ENCODE measurements at regions not wholly inside any gene's neighbourhood (a gene's known extent, or its start where the extent isn't known, plus 50 kb on each side); places are given as distances from the start of the nearest gene placed in this dataset.

DNA sequence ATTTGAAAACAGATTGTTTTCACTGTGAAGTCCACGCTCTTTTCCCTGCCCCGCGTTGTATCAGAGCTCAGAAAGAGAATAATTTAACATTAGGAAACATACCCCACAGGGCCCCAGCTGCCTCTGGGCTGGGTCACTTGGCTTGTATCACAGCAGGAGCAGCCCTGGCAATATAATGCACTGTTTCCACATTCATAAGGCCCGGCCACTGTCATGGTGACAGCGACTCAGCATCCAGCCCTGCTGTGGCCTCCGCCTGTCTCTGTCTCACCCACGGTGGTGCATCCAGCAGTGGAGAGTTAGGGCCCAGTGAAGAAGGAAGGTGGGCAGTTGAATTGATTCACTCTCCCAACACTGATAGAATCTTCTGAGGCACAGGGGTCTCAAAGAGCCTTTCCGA is 188.9 kb downstream of the NSG2 start:
- intact Hi-C loops (cut with micrococcal nuclease): no loop called here
- Mint-ChIP-seq H3K27ac (no peak overlapping the region), H3K9me3 (no peaks in the 10 kb centered on the region)

DNA sequence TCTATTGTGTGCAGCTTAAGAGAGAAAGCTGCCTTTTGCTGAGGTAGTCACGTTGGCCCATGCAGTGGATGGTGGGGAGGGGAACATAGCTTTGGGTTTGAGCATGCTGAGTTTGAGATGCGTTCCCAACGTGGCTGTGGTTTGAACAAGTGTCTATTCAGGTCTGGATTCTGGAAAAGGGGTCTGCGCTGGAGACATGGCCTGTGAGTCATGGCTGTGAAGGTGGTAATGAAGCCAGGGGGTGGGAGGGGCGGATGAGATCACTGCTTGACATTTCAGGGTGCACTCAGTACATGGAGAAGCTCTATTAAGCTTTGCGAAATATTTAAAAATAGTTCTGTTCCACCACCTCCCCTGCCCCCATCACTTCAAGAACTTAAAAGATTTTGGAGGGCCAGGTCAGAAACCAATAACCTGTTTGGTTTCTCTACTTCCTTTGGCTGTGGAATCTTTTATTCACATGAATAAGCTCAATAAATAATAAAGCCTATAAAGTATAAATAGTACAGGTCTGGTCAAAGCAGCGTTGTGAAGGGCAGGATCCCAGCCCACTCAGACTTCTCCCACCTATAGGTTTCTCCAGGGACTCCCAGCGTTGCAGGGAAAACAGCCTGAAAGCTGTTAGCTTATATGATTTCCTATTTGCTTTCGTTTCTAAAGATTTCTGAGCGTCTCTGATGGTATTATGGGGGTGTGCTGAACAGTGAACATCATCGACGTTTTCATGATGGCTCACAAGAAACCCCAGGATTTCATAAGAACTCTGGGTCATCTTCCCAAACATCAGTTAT is 189.9 kb downstream of the NSG2 start:
- intact Hi-C loops (cut with micrococcal nuclease): no loop called here
- Mint-ChIP-seq H3K4me1 (ENCODE audit: low read depth) (no peaks in the 10 kb centered on the region), H3K4me3 (no peak overlapping the region), H3K27ac (no peak overlapping the region), H3K9me3 (no peaks in the 10 kb centered on the region), H3K27me3 (no peaks in the 10 kb centered on the region), H3K36me3 (ENCODE audit: low read depth) (no peaks in the 10 kb centered on the region)

More for the DNA sequence above, 188.9 kb downstream of the NSG2 start:
- H3K36me3 Mint-ChIP-seq (ENCODE audit: low read depth): no peaks in the 10 kb centered on the region
- H3K4me1 Mint-ChIP-seq (ENCODE audit: low read depth): no peaks in the 10 kb centered on the region
- H3K27me3 Mint-ChIP-seq: peaks cover 3% of the 10 kb centered on the region
- H3K4me3 Mint-ChIP-seq: no peak overlapping the region

GRCh38 chr5:174236070-174236469 is 190.6 kb downstream of the NSG2 start:
- Mint-ChIP-seq H3K4me1 (ENCODE audit: low read depth) (no peaks in the 10 kb centered on the region), H3K27me3 (no peaks in the 10 kb centered on the region), H3K9me3 (no peaks in the 10 kb centered on the region), H3K27ac (no peak overlapping the region), H3K36me3 (ENCODE audit: low read depth) (no peaks in the 10 kb centered on the region), H3K4me3 (no peak overlapping the region)
- intact Hi-C loops (cut with micrococcal nuclease): no loop called here

DNA sequence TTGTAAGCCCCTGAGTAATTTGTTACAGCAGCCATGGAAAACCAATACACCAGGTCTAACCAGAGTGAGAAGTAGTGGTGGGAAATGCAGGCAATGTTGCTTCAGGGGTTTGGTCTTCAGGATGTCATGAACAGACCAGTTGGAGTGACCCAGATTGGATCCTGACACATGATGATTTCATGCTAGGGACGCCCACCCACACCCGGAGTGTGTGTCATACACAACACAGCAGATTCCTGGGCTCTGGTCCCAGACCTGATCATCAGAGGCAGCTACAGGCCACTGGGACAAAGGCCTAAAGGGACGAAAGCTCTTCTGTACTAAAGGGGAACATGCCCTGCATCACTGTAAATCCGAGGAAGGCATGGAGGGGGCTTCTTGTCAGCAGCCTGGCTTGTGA is 194.2 kb downstream of the NSG2 start:
- Mint-ChIP-seq H3K9me3 (no peaks in the 10 kb centered on the region), H3K4me1 (ENCODE audit: low read depth) (no peaks in the 10 kb centered on the region), H3K36me3 (ENCODE audit: low read depth) (no peaks in the 10 kb centered on the region), H3K27me3 (peaks cover 2% of the 10 kb centered on the region), H3K27ac (no peak overlapping the region), H3K4me3 (no peak overlapping the region)
- intact Hi-C loops (cut with micrococcal nuclease): no loop called here

DNA sequence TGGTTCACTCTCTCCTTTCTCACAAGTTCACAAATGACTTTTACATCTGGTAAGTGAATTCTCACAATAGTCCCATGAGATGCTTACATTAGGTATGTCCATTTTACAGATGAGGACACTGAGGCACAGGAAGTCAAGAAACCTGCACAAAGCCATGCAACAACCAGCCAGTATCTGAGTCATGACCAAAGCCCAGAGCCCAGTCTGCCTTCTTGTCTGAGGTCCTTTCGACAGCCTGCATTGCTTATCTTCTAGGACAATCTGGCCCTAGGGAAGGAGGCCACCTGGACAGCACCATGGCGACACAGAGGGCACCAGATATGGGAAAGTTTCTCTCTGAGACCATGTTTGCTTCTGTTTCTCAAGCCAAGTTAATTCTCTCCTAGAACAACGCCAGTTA is 197.1 kb downstream of the NSG2 start:
- H3K4me1 Mint-ChIP-seq (ENCODE audit: low read depth): no peaks in the 10 kb centered on the region
- no peaks in the 10 kb centered on the region for H3K36me3 Mint-ChIP-seq (ENCODE audit: low read depth)
- no peaks in the 10 kb centered on the region for H3K9me3 Mint-ChIP-seq
- no peak overlapping the region for H3K27ac Mint-ChIP-seq
- intact Hi-C loops (cut with micrococcal nuclease): no loop called here
- H3K4me3 Mint-ChIP-seq: no peak overlapping the region
- H3K27me3 Mint-ChIP-seq: peaks cover 2% of the 10 kb centered on the region

DNA sequence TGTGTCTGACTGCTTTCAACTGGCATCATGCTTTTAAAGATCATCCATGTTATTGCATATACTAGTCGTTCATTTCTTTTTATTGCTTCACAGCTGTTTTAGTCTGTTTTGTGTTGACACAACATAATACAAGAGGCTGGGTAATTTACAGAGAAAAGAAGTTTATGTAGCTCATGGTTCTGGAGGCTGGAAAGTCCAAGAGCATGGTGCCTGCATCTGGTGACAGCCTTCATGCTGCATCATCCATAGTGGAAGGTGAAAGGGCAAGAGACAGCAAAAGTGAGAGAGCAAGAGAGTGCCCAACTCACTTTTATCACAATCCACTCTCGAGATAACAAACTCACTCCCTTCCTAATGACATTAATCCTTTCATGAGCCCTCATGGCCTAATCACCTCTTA is 198.4 kb downstream of the NSG2 start:
- H3K27me3 Mint-ChIP-seq: peaks cover 2% of the 10 kb centered on the region
- H3K4me1 Mint-ChIP-seq (ENCODE audit: low read depth): no peaks in the 10 kb centered on the region
- intact Hi-C loops (cut with micrococcal nuclease): no loop called here
- H3K27ac Mint-ChIP-seq: no peak overlapping the region
- H3K4me3 Mint-ChIP-seq: no peak overlapping the region
- H3K9me3 Mint-ChIP-seq: no peaks in the 10 kb centered on the region
- H3K36me3 Mint-ChIP-seq (ENCODE audit: low read depth): no peaks in the 10 kb centered on the region

GRCh38 chr5:174245516-174246075 is 200.1 kb downstream of the NSG2 start:
- H3K4me1 Mint-ChIP-seq (ENCODE audit: low read depth): no peaks in the 10 kb centered on the region
- no peak overlapping the region for H3K27ac Mint-ChIP-seq
- H3K4me3 Mint-ChIP-seq: no peak overlapping the region
- no peaks in the 10 kb centered on the region for H3K9me3 Mint-ChIP-seq
- intact Hi-C loops (cut with micrococcal nuclease): no loop called here
- H3K36me3 Mint-ChIP-seq (ENCODE audit: low read depth): no peaks in the 10 kb centered on the region
- H3K27me3 Mint-ChIP-seq: peaks cover 2% of the 10 kb centered on the region

- Mint-ChIP-seq H3K9me3 (no peaks in the 10 kb centered on the region), H3K36me3 (ENCODE audit: low read depth) (no peaks in the 10 kb centered on the region), H3K4me1 (ENCODE audit: low read depth) (no peaks in the 10 kb centered on the region), H3K27ac (no peak overlapping the region), H3K4me3 (no peak overlapping the region), H3K27me3 (peaks cover 2% of the 10 kb centered on the region)
- intact Hi-C loops (cut with micrococcal nuclease): no loop called here
Measured at GRCh38 chr5:174246743-174247142, 201.2 kb downstream of the NSG2 start.

DNA sequence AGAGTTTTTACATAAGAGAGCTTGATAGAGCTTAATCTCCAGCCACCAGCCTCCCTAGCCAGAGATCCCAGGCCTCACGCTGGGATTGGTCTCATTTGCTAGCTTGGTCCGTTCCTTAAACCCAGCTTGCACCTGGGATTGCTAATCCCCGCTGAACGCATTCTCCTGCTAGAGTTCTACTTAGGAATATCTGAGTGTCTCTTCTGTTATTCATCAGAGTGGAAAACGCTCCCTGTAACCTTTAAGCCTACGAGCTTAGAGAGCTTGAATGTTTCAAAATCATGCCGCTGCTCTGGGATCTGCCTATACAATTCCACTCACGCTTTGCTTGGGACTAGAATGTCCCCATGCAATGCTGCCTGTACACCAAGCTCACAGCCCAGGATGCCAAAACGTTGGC is 201.8 kb downstream of the NSG2 start:
- no peak overlapping the region for H3K4me3 Mint-ChIP-seq
- no peaks in the 10 kb centered on the region for H3K36me3 Mint-ChIP-seq (ENCODE audit: low read depth)
- H3K27me3 Mint-ChIP-seq: peaks cover 2% of the 10 kb centered on the region
- intact Hi-C loops (cut with micrococcal nuclease): no loop called here
- H3K9me3 Mint-ChIP-seq: no peaks in the 10 kb centered on the region
- no peaks in the 10 kb centered on the region for H3K4me1 Mint-ChIP-seq (ENCODE audit: low read depth)
- H3K27ac Mint-ChIP-seq: no peak overlapping the region

DNA sequence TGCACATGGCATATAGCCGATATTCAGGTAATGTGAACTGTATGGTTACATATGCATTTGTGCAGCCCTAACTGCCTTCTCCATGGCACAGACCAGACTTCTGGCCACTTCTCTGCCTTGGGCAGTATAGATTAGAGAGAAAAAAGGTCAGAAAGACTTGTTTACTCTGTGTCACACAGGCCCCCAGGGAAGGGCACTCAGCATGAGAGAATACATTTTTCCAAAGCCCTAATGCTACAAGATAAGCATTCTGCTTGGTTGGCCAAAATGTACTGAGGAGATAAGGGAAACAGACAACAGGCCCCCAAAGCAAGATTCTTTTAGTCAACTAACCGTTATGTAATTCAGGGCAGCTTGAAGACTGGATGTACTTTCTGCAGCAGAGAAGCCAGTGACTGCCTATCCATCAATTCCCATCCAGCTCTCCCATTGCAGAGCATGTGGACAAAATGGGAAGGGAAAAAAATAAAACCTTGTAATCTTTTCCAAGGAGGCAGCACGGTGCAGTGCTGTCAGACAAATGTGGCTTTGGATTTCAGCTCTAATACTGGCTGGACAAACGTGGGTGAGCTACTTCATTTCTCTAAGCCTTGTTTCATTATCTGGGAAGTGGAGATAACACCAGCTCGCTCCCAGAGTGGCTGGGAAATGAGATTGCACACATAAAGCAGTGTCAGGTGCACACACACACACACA is 205.9 kb downstream of the NSG2 start:
- no peaks in the 10 kb centered on the region for H3K4me1 Mint-ChIP-seq (ENCODE audit: low read depth)
- no peaks in the 10 kb centered on the region for H3K9me3 Mint-ChIP-seq
- H3K27ac Mint-ChIP-seq: no peak overlapping the region
- intact Hi-C loops (cut with micrococcal nuclease): no loop called here
- H3K4me3 Mint-ChIP-seq: no peak overlapping the region
- H3K27me3 Mint-ChIP-seq: no peaks in the 10 kb centered on the region
- H3K36me3 Mint-ChIP-seq (ENCODE audit: low read depth): no peaks in the 10 kb centered on the region

DNA sequence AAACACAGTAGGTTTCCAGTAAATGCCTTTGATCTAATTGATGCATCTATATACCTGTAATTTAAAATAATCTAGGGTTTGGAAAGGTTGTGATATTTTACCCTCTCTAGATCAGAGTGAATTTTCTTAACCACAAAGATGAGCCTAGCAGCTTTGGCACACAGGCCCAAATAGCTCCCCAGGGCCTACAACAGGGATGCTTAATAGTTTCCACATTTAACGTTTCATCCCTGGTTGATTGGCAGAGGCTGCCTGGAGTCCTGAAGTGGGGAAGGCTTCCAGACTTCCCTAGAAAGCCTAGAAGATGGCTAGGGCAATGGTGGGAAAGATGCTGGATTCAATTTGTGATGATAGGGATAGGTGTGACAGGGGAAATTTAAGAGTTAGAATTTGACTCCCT is 206.6 kb downstream of the NSG2 start:
- intact Hi-C loops (cut with micrococcal nuclease): no loop called here
- no peaks in the 10 kb centered on the region for H3K4me1 Mint-ChIP-seq (ENCODE audit: low read depth)
- H3K27ac Mint-ChIP-seq: no peak overlapping the region
- H3K9me3 Mint-ChIP-seq: no peaks in the 10 kb centered on the region
- H3K36me3 Mint-ChIP-seq (ENCODE audit: low read depth): no peaks in the 10 kb centered on the region
- no peaks in the 10 kb centered on the region for H3K27me3 Mint-ChIP-seq
- no peak overlapping the region for H3K4me3 Mint-ChIP-seq

- peaks cover 10% of the 10 kb centered on the region for H3K9me3 Mint-ChIP-seq
- intact Hi-C loops (cut with micrococcal nuclease): no loop called here
- H3K36me3 Mint-ChIP-seq (ENCODE audit: low read depth): no peaks in the 10 kb centered on the region
- no peaks in the 10 kb centered on the region for H3K27me3 Mint-ChIP-seq
- H3K4me3 Mint-ChIP-seq: no peak overlapping the region
- no peak overlapping the region for H3K27ac Mint-ChIP-seq
- no peaks in the 10 kb centered on the region for H3K4me1 Mint-ChIP-seq (ENCODE audit: low read depth)
Measured at GRCh38 chr5:174259696-174260420, 214.4 kb downstream of the NSG2 start.

DNA sequence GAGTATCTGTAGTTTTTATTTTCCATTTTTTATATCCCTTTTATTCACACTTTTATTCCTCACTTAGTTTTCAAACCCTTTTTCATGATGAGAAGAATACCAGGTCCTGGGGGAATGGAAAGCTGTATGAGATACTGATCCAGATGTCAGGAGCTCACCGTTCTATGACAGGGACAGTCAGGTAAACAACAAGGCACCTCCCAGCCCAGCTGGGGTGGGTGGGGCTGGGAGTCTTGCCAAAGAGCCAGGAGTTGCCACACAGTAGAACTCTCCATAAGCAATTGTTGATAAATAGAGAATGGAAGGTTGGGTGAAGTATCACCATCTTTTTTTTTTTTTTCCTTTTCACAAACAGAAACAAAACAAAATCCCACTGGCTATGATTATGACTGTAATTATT is 225.8 kb downstream of the NSG2 start:
- Mint-ChIP-seq H3K27me3 (no peaks in the 10 kb centered on the region), H3K4me1 (ENCODE audit: low read depth) (no peaks in the 10 kb centered on the region), H3K36me3 (ENCODE audit: low read depth) (no peaks in the 10 kb centered on the region), H3K9me3 (no peaks in the 10 kb centered on the region), H3K27ac (no peak overlapping the region), H3K4me3 (no peak overlapping the region)
- intact Hi-C loops (cut with micrococcal nuclease): no loop called here

GRCh38 chr5:174272671-174273070 is 227.2 kb downstream of the NSG2 start:
- Mint-ChIP-seq H3K36me3 (ENCODE audit: low read depth) (no peaks in the 10 kb centered on the region), H3K4me1 (ENCODE audit: low read depth) (no peaks in the 10 kb centered on the region), H3K27me3 (no peaks in the 10 kb centered on the region), H3K9me3 (no peaks in the 10 kb centered on the region), H3K4me3 (no peak overlapping the region), H3K27ac (no peak overlapping the region)
- intact Hi-C loops (cut with micrococcal nuclease): no loop called here

Measured in dendritic cell treated with granulocyte-macrophage colony-stimulating factor and Interleukin-4, amounts not matched to agents 40 ng/mL and 50 ng/mL, for 4 days (primary cell).